Activated naive CD4-positive, alpha-beta T cell treated with anti-CD3 and anti-CD28 coated beads, Interleukin-2, amount 50 U/mL, for 24 hours (primary cell): ENCODE measurements at regions not wholly inside any gene's neighbourhood (a gene's known extent, or its start where the extent isn't known, plus 50 kb on each side); places are given as distances from the start of the nearest gene placed in this dataset.
"Not testable (repeated sequence)": the region's sequence is repeated elsewhere in the genome, so short reads cannot be mapped to it uniquely, and the experiment has no call there.

Experiments
- H3K27ac Mint-ChIP-seq: one replicate; pipeline ENCODE4 v1.8.0; 2021; ENCODE audit warnings: mild to moderate bottlenecking, mixed read lengths
- H3K27me3 Mint-ChIP-seq: one replicate; pipeline ENCODE4 v1.8.0; 2021; ENCODE audit warnings: mixed read lengths
- H3K36me3 Mint-ChIP-seq: one replicate; pipeline ENCODE4 v1.8.0; 2021; ENCODE audit warnings: mixed read lengths
- H3K4me1 Mint-ChIP-seq: one replicate; pipeline ENCODE4 v1.8.0; 2021; ENCODE audit warnings: mixed read lengths
- H3K4me3 Mint-ChIP-seq: one replicate; pipeline ENCODE4 v1.8.0; 2021; ENCODE audit warnings: mild to moderate bottlenecking, mixed read lengths
- H3K9me3 Mint-ChIP-seq: one replicate; pipeline ENCODE4 v1.8.0; 2021; ENCODE audit warnings: mixed read lengths

GRCh38 chr10:44261710-44262455, 123.0 kb downstream of the CXCL12 start:
- Mint-ChIP-seq H3K27me3 (peaks cover 1% of the 10 kb centered on the region), H3K4me3 (no peak overlapping the region), H3K36me3 (no peaks in the 10 kb centered on the region), H3K9me3 (peaks cover 6% of the 10 kb centered on the region), H3K4me1 (no peaks in the 10 kb centered on the region), H3K27ac (no peak overlapping the region)

- H3K9me3 Mint-ChIP-seq = peaks cover under 1% of the 10 kb centered on the region
These were observed 123.6 kb downstream of the CXCL12 start for GRCh38 chr10:44261296-44261695.

GRCh38 chr10:44260286-44260928, 124.5 kb downstream of the CXCL12 start:
- Mint-ChIP-seq H3K27me3 (peaks cover 1% of the 10 kb centered on the region), H3K9me3 (no peaks in the 10 kb centered on the region), H3K27ac (no peak overlapping the region), H3K4me1 (no peaks in the 10 kb centered on the region), H3K36me3 (no peaks in the 10 kb centered on the region), H3K4me3 (no peak overlapping the region)

More at GRCh38 chr10:44261296-44261695, 123.6 kb downstream of the CXCL12 start:
- no peaks in the 10 kb centered on the region for H3K4me1 Mint-ChIP-seq
- H3K36me3 Mint-ChIP-seq = no peaks in the 10 kb centered on the region
- peaks cover 1% of the 10 kb centered on the region for H3K27me3 Mint-ChIP-seq
- H3K4me3 Mint-ChIP-seq = no peak overlapping the region
- H3K27ac Mint-ChIP-seq = no peak overlapping the region

- Mint-ChIP-seq H3K27me3 (peaks cover 4% of the 10 kb centered on the region), H3K4me1 (no peaks in the 10 kb centered on the region), H3K4me3 (no peak overlapping the region)
These were observed 125.6 kb downstream of the CXCL12 start for GRCh38 chr10:44259090-44259874.

GRCh38 chr10:44258460-44259089, 126.3 kb downstream of the CXCL12 start:
- no peaks in the 10 kb centered on the region for H3K9me3 Mint-ChIP-seq
- no peak overlapping the region for H3K27ac Mint-ChIP-seq
- no peaks in the 10 kb centered on the region for H3K4me1 Mint-ChIP-seq
- H3K36me3 Mint-ChIP-seq = no peaks in the 10 kb centered on the region
- no peak overlapping the region for H3K4me3 Mint-ChIP-seq
- H3K27me3 Mint-ChIP-seq = peaks cover 3% of the 10 kb centered on the region

More at GRCh38 chr10:44259090-44259874, 125.6 kb downstream of the CXCL12 start:
- H3K36me3 Mint-ChIP-seq = no peaks in the 10 kb centered on the region
- H3K27ac Mint-ChIP-seq = no peak overlapping the region
- H3K9me3 Mint-ChIP-seq = no peaks in the 10 kb centered on the region

GRCh38 chr10:44258019-44258418, 126.9 kb downstream of the CXCL12 start:
- no peaks in the 10 kb centered on the region for H3K9me3 Mint-ChIP-seq
- peaks cover 5% of the 10 kb centered on the region for H3K27me3 Mint-ChIP-seq
- no peaks in the 10 kb centered on the region for H3K36me3 Mint-ChIP-seq
- no peaks in the 10 kb centered on the region for H3K4me1 Mint-ChIP-seq
- H3K4me3 Mint-ChIP-seq = no peak overlapping the region
- H3K27ac Mint-ChIP-seq = no peak overlapping the region

- H3K4me3 Mint-ChIP-seq = no peak overlapping the region
- H3K27me3 Mint-ChIP-seq = peaks cover 9% of the 10 kb centered on the region
- no peak overlapping the region for H3K27ac Mint-ChIP-seq
- no peaks in the 10 kb centered on the region for H3K9me3 Mint-ChIP-seq
- H3K4me1 Mint-ChIP-seq = no peaks in the 10 kb centered on the region
- H3K36me3 Mint-ChIP-seq = no peaks in the 10 kb centered on the region
These were observed 131.0 kb downstream of the CXCL12 start for GRCh38 chr10:44253769-44254462.

GRCh38 chr10:44252631-44253030, 132.3 kb downstream of the CXCL12 start:
- not testable (repeated sequence) for H3K4me3 Mint-ChIP-seq, H3K36me3 Mint-ChIP-seq, H3K4me1 Mint-ChIP-seq, H3K27ac Mint-ChIP-seq, H3K9me3 Mint-ChIP-seq
- peaks cover 12% of the 10 kb centered on the region for H3K27me3 Mint-ChIP-seq

GRCh38 chr10:44249933-44250332, 135.0 kb downstream of the CXCL12 start:
- H3K27me3 Mint-ChIP-seq = peaks cover 12% of the 10 kb centered on the region
- H3K36me3 Mint-ChIP-seq, H3K27ac Mint-ChIP-seq, H3K4me1 Mint-ChIP-seq, H3K4me3 Mint-ChIP-seq, H3K9me3 Mint-ChIP-seq: not testable (repeated sequence)

GRCh38 chr10:44249490-44249889, 135.4 kb downstream of the CXCL12 start:
- H3K27ac Mint-ChIP-seq = no peak overlapping the region
- H3K4me3 Mint-ChIP-seq = no peak overlapping the region
- H3K27me3 Mint-ChIP-seq = peaks cover 10% of the 10 kb centered on the region
- H3K4me1 Mint-ChIP-seq = no peaks in the 10 kb centered on the region
- no peaks in the 10 kb centered on the region for H3K9me3 Mint-ChIP-seq
- no peaks in the 10 kb centered on the region for H3K36me3 Mint-ChIP-seq

GRCh38 chr10:44246700-44247099, 138.2 kb downstream of the CXCL12 start:
- H3K27ac Mint-ChIP-seq, H3K36me3 Mint-ChIP-seq, H3K27me3 Mint-ChIP-seq, H3K4me1 Mint-ChIP-seq, H3K9me3 Mint-ChIP-seq, H3K4me3 Mint-ChIP-seq: not testable (repeated sequence)

GRCh38 chr10:44246287-44246686, 138.6 kb downstream of the CXCL12 start:
- H3K27me3 Mint-ChIP-seq, H3K36me3 Mint-ChIP-seq, H3K4me3 Mint-ChIP-seq, H3K4me1 Mint-ChIP-seq, H3K27ac Mint-ChIP-seq, H3K9me3 Mint-ChIP-seq: not testable (repeated sequence)

GRCh38 chr10:44245601-44245938, 139.3 kb downstream of the CXCL12 start:
- no peaks in the 10 kb centered on the region for H3K4me1 Mint-ChIP-seq
- H3K36me3 Mint-ChIP-seq = no peaks in the 10 kb centered on the region
- peaks cover 5% of the 10 kb centered on the region for H3K27me3 Mint-ChIP-seq
- H3K9me3 Mint-ChIP-seq = no peaks in the 10 kb centered on the region
- H3K27ac Mint-ChIP-seq = no peak overlapping the region
- H3K4me3 Mint-ChIP-seq = no peak overlapping the region

- Mint-ChIP-seq H3K4me1 (no peaks in the 10 kb centered on the region), H3K27me3 (peaks cover 5% of the 10 kb centered on the region), H3K36me3 (no peaks in the 10 kb centered on the region), H3K9me3 (no peaks in the 10 kb centered on the region), H3K27ac (no peak overlapping the region), H3K4me3 (no peak overlapping the region)
These were observed 139.9 kb downstream of the CXCL12 start for GRCh38 chr10:44244745-44245600.
